Neuronal stem cell (in vitro differentiated cells): ENCODE measurements at regions not wholly inside any gene's neighbourhood (a gene's known extent, or its start where the extent isn't known, plus 50 kb on each side); places are given as distances from the start of the nearest gene placed in this dataset.

Experiments
- DNase-seq: peaks from one replicate; pipeline ENCODE4 v3.0.0-alpha.2; 2013; ENCODE audit warnings: low spot score
- H2AFZ ChIP-seq: one replicate; pipeline ENCODE4 v1.6.1; 2013; ENCODE audit warnings: mild to moderate bottlenecking, low read length, inconsistent platforms
- H2AK5ac ChIP-seq: 2 replicates; pipeline ENCODE4 v1.6.1; 2013; ENCODE audit warnings: low read depth, mild to moderate bottlenecking, inconsistent platforms, low read length, moderate library complexity, mixed read lengths
- H2BK120ac ChIP-seq: 2 replicates; pipeline ENCODE4 v1.6.1; 2013; ENCODE audit warnings: low read depth, mild to moderate bottlenecking, inconsistent platforms, low read length, moderate library complexity, mixed read lengths
- H2BK12ac ChIP-seq: one replicate; pipeline ENCODE4 v1.6.1; 2013; ENCODE audit warnings: low read length, inconsistent platforms
- H2BK15ac ChIP-seq: 2 replicates; pipeline ENCODE4 v1.6.1; 2013; ENCODE audit warnings: mild to moderate bottlenecking, low read length, inconsistent platforms, mixed read lengths
- H2BK5ac ChIP-seq: one replicate; pipeline ENCODE4 v1.6.1; 2013; ENCODE audit warnings: inconsistent platforms, mild to moderate bottlenecking, low read length, moderate library complexity
- H3K14ac ChIP-seq: one replicate; pipeline ENCODE4 v1.6.1; 2013; ENCODE audit warnings: low read length, inconsistent platforms
- H3K18ac ChIP-seq: 2 replicates; pipeline ENCODE4 v1.6.1; 2013; ENCODE audit warnings: low read length, inconsistent platforms
- H3K23ac ChIP-seq: 2 replicates; pipeline ENCODE4 v1.6.1; 2013; ENCODE audit warnings: low read depth, mild to moderate bottlenecking, mixed read lengths, low read length, inconsistent platforms; ENCODE audit not compliant: poor library complexity
- H3K27ac ChIP-seq: replicated peaks from 3 replicates; pipeline ENCODE4 v1.5.1; 2013; ENCODE audit warnings: low read length, inconsistent platforms
- H3K27me3 ChIP-seq, 3 experiments: 2 replicates each; pipeline ENCODE4 v1.6.1; 2013; ENCODE audit warnings: low read length in 3 of 3, mild to moderate bottlenecking in 2 of 3, inconsistent platforms in 1 of 3, low read depth in 1 of 3, mixed read lengths in 1 of 3, moderate library complexity in 1 of 3; ENCODE audit not compliant: control insufficient read depth in 3 of 3, insufficient read depth in 3 of 3
- H3K36me3 ChIP-seq, 2 donors: replicated peaks in 1 of 2; 2 replicates each; pipeline ENCODE4 v1.6.1; 2013; ENCODE audit warnings: low read length in 2 of 2; ENCODE audit not compliant: control insufficient read depth in 2 of 2, insufficient read depth in 2 of 2
- H3K4ac ChIP-seq: 2 replicates; pipeline ENCODE4 v1.6.1; 2013; ENCODE audit warnings: inconsistent platforms, mild to moderate bottlenecking, low read length, moderate library complexity
- H3K4me1 ChIP-seq, 2 donors: 1 replicate in 1 of 2; 2 replicates in 1 of 2; pipeline ENCODE4 v1.6.1; 2013; ENCODE audit warnings: low read length in 2 of 2, low read depth in 1 of 2; ENCODE audit not compliant: control insufficient read depth in 2 of 2, insufficient read depth in 1 of 2
- H3K4me2 ChIP-seq: one replicate; pipeline ENCODE4 v1.6.1; 2013; ENCODE audit warnings: mild to moderate bottlenecking, low read length, inconsistent platforms; ENCODE audit not compliant: insufficient read depth, poor library complexity, severe bottlenecking
- H3K4me3 ChIP-seq, 2 donors: 2 replicates each; pipeline ENCODE4 v1.5.1; 2013; ENCODE audit warnings: low read length in 2 of 2, mild to moderate bottlenecking in 2 of 2, inconsistent platforms in 1 of 2, moderate library complexity in 1 of 2
- H3K79me1 ChIP-seq: one replicate; pipeline ENCODE4 v1.6.1; 2013; ENCODE audit warnings: low read depth, mild to moderate bottlenecking, inconsistent platforms, low read length, moderate library complexity
- H3K9ac ChIP-seq: one replicate; pipeline ENCODE4 v1.6.1; 2013; ENCODE audit warnings: mild to moderate bottlenecking, low read depth, low read length, inconsistent platforms; ENCODE audit not compliant: poor library complexity
- H3K9me3 ChIP-seq, 2 donors: replicated peaks in 1 of 2; 2 replicates each; pipeline versions ENCODE3 to v1.6.1; 2013; ENCODE audit warnings: low read length in 2 of 2, mild to moderate bottlenecking in 2 of 2, inconsistent platforms in 1 of 2, low read depth in 1 of 2, mixed read lengths in 1 of 2, moderate library complexity in 1 of 2; ENCODE audit not compliant: control insufficient read depth in 2 of 2, insufficient read depth in 1 of 2
- H4K8ac ChIP-seq: one replicate; pipeline ENCODE4 v1.6.1; 2013; ENCODE audit warnings: low read depth, mild to moderate bottlenecking, inconsistent platforms, low read length, moderate library complexity
- H4K91ac ChIP-seq: one replicate; pipeline ENCODE4 v1.6.1; 2013; ENCODE audit warnings: low read length, low read depth, mild to moderate bottlenecking, inconsistent platforms; ENCODE audit not compliant: poor library complexity
- WGBS, 2 donors: extraction: QIAGEN DNeasy Blood & Tissue Kit; methylation state at CpG; one replicate each; pipeline ENCODE4 v1.1.7; 2013; ENCODE audit warnings: missing lambda C conversion rate in 2 of 2, mixed read lengths in 1 of 2; ENCODE audit not compliant: insufficient read length in 2 of 2, insufficient replicate concordance in 1 of 2; ENCODE audit errors: extremely low coverage in 2 of 2; 5-methylcytosine and 5-hydroxymethylcytosine counted together

- Histone ChIP-seq H2BK15ac (no peak overlapping the region), H3K18ac (no peak overlapping the region), H2BK120ac (no peak overlapping the region), H3K9me3 (peaks cover 0 to 1% of the 10 kb centered on the region in 2 donors), H2AFZ (no peak overlapping the region), H2BK5ac (no peak overlapping the region), H2BK12ac (no peak overlapping the region), H3K4me2 (no peak overlapping the region), H4K91ac (no peak overlapping the region), H2AK5ac (no peak overlapping the region), H3K4me3 (no peak overlapping the region), H3K4ac (no peak overlapping the region), H3K23ac (no peak overlapping the region), H4K8ac (no peak overlapping the region), H3K36me3 (no peaks in the 10 kb centered on the region), H3K14ac (no peak overlapping the region), H3K4me1 (no peaks in the 10 kb centered on the region), H3K27ac (no peak overlapping the region), H3K9ac (no peak overlapping the region), H3K27me3 (peaks cover 0 to 2% (median 0%) of the 10 kb centered on the region in 3 experiments), H3K79me1 (no peaks in the 10 kb centered on the region)
- WGBS, 2 donors, result no CpG with 5 or more reads among the region's 2 CpGs
- DNase-seq, result no peak
These were observed 54.2 kb upstream of the PAM start for GRCh38 chr5:102700916-102701315.

GRCh38 chr5:102701748-102702147, 53.4 kb upstream of the PAM start:
- Histone ChIP-seq H3K9me3 (peaks cover 0 to 1% of the 10 kb centered on the region in 2 donors), H3K23ac (no peak overlapping the region), H3K4ac (no peak overlapping the region), H3K18ac (no peak overlapping the region), H2BK5ac (no peak overlapping the region), H3K14ac (no peak overlapping the region), H3K4me3 (no peak overlapping the region), H3K27me3 (peaks cover 0 to 2% (median 0%) of the 10 kb centered on the region in 3 experiments), H4K91ac (no peak overlapping the region), H3K4me1 (no peaks in the 10 kb centered on the region), H2AK5ac (no peak overlapping the region), H2BK15ac (no peak overlapping the region), H2BK12ac (no peak overlapping the region), H3K4me2 (no peak overlapping the region), H3K36me3 (no peaks in the 10 kb centered on the region), H3K79me1 (no peaks in the 10 kb centered on the region), H4K8ac (no peak overlapping the region), H3K9ac (no peak overlapping the region), H2BK120ac (no peak overlapping the region), H3K27ac (no peak overlapping the region), H2AFZ (no peak overlapping the region)
- DNase-seq, result no peak
